Peyer's patch (tissue), 4 donors: ENCODE measurements at regions not wholly inside any gene's neighbourhood (a gene's known extent, or its start where the extent isn't known, plus 50 kb on each side); places are given as distances from the start of the nearest gene placed in this dataset.

ENCODE experiments used
- DNase-seq, 3 donors: peaks; one replicate each; pipeline ENCODE4 v3.0.0-alpha.2; 2017 to 2019
- H3K27ac ChIP-seq, 4 donors: fragments of 200-600 bp; sonication (generic); one replicate each; pipeline ENCODE4 v1.5.1; 2016 to 2019
- H3K27me3 ChIP-seq, 2 donors: fragments of 200-600 bp; sonication (generic); one replicate each; pipeline ENCODE4 v1.5.1; 2019
- H3K36me3 ChIP-seq, 3 donors: fragments of 200-600 bp; sonication (generic); one replicate each; pipeline ENCODE4 v1.5.1; 2016 to 2019
- H3K4me1 ChIP-seq, 4 donors: fragments of 200-600 bp; sonication (generic); one replicate each; pipeline ENCODE4 v1.5.1; 2016 to 2019
- H3K4me3 ChIP-seq, 4 donors: fragments of 200-600 bp; sonication (generic); 1 replicate in 3 of 4; 2 replicates in 1 of 4; pipeline ENCODE4 v1.5.1; 2016 to 2019; ENCODE audit warnings: mild to moderate bottlenecking in 1 of 4
- H3K9me3 ChIP-seq, 4 donors: fragments of 200-600 bp; sonication (generic); one replicate each; pipeline ENCODE4 v1.5.1; 2016 to 2019; ENCODE audit warnings: mild to moderate bottlenecking in 1 of 4
- CTCF ChIP-seq, 6 experiments: fragments of 450-650 bp in 4 of 6; fragments of 200-600 bp in 2 of 6; sonication (generic) in 1 of 6; IDR thresholded peaks; one replicate each; pipeline ENCODE4 v1.5.1; 2017 to 2019; ENCODE audit warnings: antibody characterized with exemption in 6 of 6, mild to moderate bottlenecking in 3 of 6, moderate library complexity in 1 of 6
- POLR2A ChIP-seq, 2 donors: fragments of 450-650 bp; IDR thresholded peaks; one replicate each; pipeline ENCODE4 v1.5.1; 2017; ENCODE audit warnings: antibody characterized with exemption in 2 of 2, mild to moderate bottlenecking in 2 of 2, moderate library complexity in 2 of 2

- Histone ChIP-seq H3K27ac (no peak overlapping the region), H3K36me3 (no peaks in the 10 kb centered on the region), H3K27me3 (no peaks in the 10 kb centered on the region), H3K9me3 (no peaks in the 10 kb centered on the region), H3K4me3 (no peak overlapping the region), H3K4me1 (no peaks in the 10 kb centered on the region)
- no peak for DNase-seq
- TF ChIP-seq POLR2A (IDR thresholded peaks at IDR 0.05), result no peak
- no peak for TF ChIP-seq CTCF (IDR thresholded peaks at IDR 0.05)
Observed at GRCh38 chrX:80223982-80224579, 196.2 kb upstream of the TENT5D start.

- no peaks in the 10 kb centered on the region for H3K9me3 ChIP-seq
- H3K27ac ChIP-seq, result no peak overlapping the region
- TF ChIP-seq CTCF (IDR thresholded peaks at IDR 0.05), result no peak
- no peak for TF ChIP-seq POLR2A (IDR thresholded peaks at IDR 0.05)
- H3K36me3 ChIP-seq, result no peaks in the 10 kb centered on the region
- H3K4me3 ChIP-seq, result no peak overlapping the region
- H3K27me3 ChIP-seq, result no peaks in the 10 kb centered on the region
- no peak for DNase-seq
- H3K4me1 ChIP-seq, result no peaks in the 10 kb centered on the region
Observed at GRCh38 chrX:80229626-80230025, 190.6 kb upstream of the TENT5D start.

- H3K27me3 ChIP-seq, result no peaks in the 10 kb centered on the region
- H3K9me3 ChIP-seq, result no peaks in the 10 kb centered on the region
- no peaks in the 10 kb centered on the region for H3K36me3 ChIP-seq
- H3K4me1 ChIP-seq, result no peaks in the 10 kb centered on the region
- no peak for TF ChIP-seq CTCF (IDR thresholded peaks at IDR 0.05)
- no peak for TF ChIP-seq POLR2A (IDR thresholded peaks at IDR 0.05)
- H3K4me3 ChIP-seq, result no peak overlapping the region
- no peak overlapping the region for H3K27ac ChIP-seq
- DNase-seq, result no peak
Observed at GRCh38 chrX:80237072-80237471, 183.2 kb upstream of the TENT5D start.

GRCh38 chrX:80246271-80246670 lies 174.0 kb upstream of the TENT5D start:
- no peaks in the 10 kb centered on the region for H3K27me3 ChIP-seq
- H3K27ac ChIP-seq, result no peak overlapping the region
- TF ChIP-seq CTCF (IDR thresholded peaks at IDR 0.05), result no peak
- no peak for TF ChIP-seq POLR2A (IDR thresholded peaks at IDR 0.05)
- no peak for DNase-seq
- H3K4me3 ChIP-seq, result no peak overlapping the region
- no peaks in the 10 kb centered on the region for H3K4me1 ChIP-seq
- no peaks in the 10 kb centered on the region for H3K36me3 ChIP-seq
- no peaks in the 10 kb centered on the region for H3K9me3 ChIP-seq

GRCh38 chrX:80266287-80266686 lies 154.0 kb upstream of the TENT5D start:
- no peak overlapping the region for H3K27ac ChIP-seq
- TF ChIP-seq CTCF (IDR thresholded peaks at IDR 0.05) (no peak), POLR2A (IDR thresholded peaks at IDR 0.05) (no peak)
- no peaks in the 10 kb centered on the region for H3K9me3 ChIP-seq
- DNase-seq, result no peak
- no peaks in the 10 kb centered on the region for H3K4me1 ChIP-seq
- H3K4me3 ChIP-seq, result no peak overlapping the region
- no peaks in the 10 kb centered on the region for H3K36me3 ChIP-seq
- H3K27me3 ChIP-seq, result no peaks in the 10 kb centered on the region

- H3K27me3 ChIP-seq, result no peaks in the 10 kb centered on the region
- no peak overlapping the region for H3K27ac ChIP-seq
- no peak overlapping the region for H3K4me3 ChIP-seq
- H3K4me1 ChIP-seq, result no peaks in the 10 kb centered on the region
- TF ChIP-seq CTCF (IDR thresholded peaks at IDR 0.05) (no peak), POLR2A (IDR thresholded peaks at IDR 0.05) (no peak)
- H3K36me3 ChIP-seq, result no peaks in the 10 kb centered on the region
- DNase-seq, result no peak
- H3K9me3 ChIP-seq, result no peaks in the 10 kb centered on the region
Observed at GRCh38 chrX:80266979-80267378, 153.3 kb upstream of the TENT5D start.
